GM12878 (cell line): ENCODE measurements at regions not wholly inside any gene's neighbourhood (a gene's known extent, or its start where the extent isn't known, plus 50 kb on each side); places are given as distances from the start of the nearest gene placed in this dataset.

Experiments used
- ATAC-seq: fragments of 200-7000 bp; cut with Tn5 transposase; 3 replicates; pipeline ENCODE4 v1.9.1; 2020; ENCODE audit warnings: mild to moderate bottlenecking, moderate library complexity
- BruUV-seq: library from RNA; stranded (reverse); fragments of 400-500 nt; replicated peaks from 2 replicates; lab custom pipeline; 2021; lab: Mats Ljungman, UMichigan
- CTCF ChIA-PET: fragments of 300-600 bp; sonication (Branson Sonifier 250); formaldehyde crosslinking; extraction: SDS; loops from one replicate; lab custom pipeline; 2021; ENCODE audit warnings: inconsistent platforms; lab: Yijun Ruan, JAX
- POLR2A ChIA-PET: fragments of 350-600 bp; formaldehyde crosslinking; extraction: SDS; loops from one replicate; lab custom pipeline; 2021; ENCODE audit warnings: inconsistent platforms; lab: Charles Lee
- RAD21 ChIA-PET: fragments of 300-600 bp; sonication (Branson Sonifier 250); formaldehyde crosslinking; loops from one replicate; lab custom pipeline; 2023; ENCODE audit warnings: antibody characterized with exemption; ENCODE audit not compliant: unreplicated experiment; lab: Charles Lee
- SMC1A ChIA-PET: fragments of 300-600 bp; sonication (Branson Sonifier 250); formaldehyde crosslinking; loops from one replicate; lab custom pipeline; 2023; ENCODE audit not compliant: unreplicated experiment, uncharacterized antibody; lab: Charles Lee
- DNase-seq: peaks from one replicate; pipeline ENCODE4 v3.0.0-alpha.2; 2011; ENCODE audit warnings: low read depth, low spot score
- FAIRE-seq: peaks from 3 replicates; lab custom pipeline; 2011; peaks lifted over from hg19 to GRCh38; lab: Jason Lieb, UNC
- H2AFZ ChIP-seq: 2 replicates; pipeline ENCODE4 v1.6.0; 2011; ENCODE audit warnings: low read depth, low read length, control low read depth; ENCODE audit not compliant: control insufficient read depth
- H3K27ac ChIP-seq: 2 replicates; pipeline ENCODE4 v1.5.1; 2011; ENCODE audit warnings: control low read depth; ENCODE audit not compliant: control insufficient read depth, insufficient read depth
- H3K27me3 ChIP-seq, 2 experiments: replicated peaks in 1 of 2; 2 replicates each; pipeline versions ENCODE4 v1.6.0 to v1.6.1; 2011; ENCODE audit warnings: low read length in 1 of 2; ENCODE audit not compliant: control insufficient read depth in 2 of 2, insufficient read depth in 2 of 2
- H3K36me3 ChIP-seq, 2 experiments: 2 replicates each; pipeline ENCODE4 v1.5.1; 2011; ENCODE audit warnings: low read length in 1 of 2; ENCODE audit not compliant: control insufficient read depth in 2 of 2, insufficient read depth in 2 of 2
- H3K4me1 ChIP-seq: 2 replicates; pipeline ENCODE4 v1.6.1; 2011; ENCODE audit warnings: mild to moderate bottlenecking, low read length, moderate library complexity, mixed read lengths; ENCODE audit not compliant: control insufficient read depth, insufficient read depth
- H3K4me2 ChIP-seq: 2 replicates; pipeline ENCODE4 v1.6.0; 2011; ENCODE audit warnings: control low read depth; ENCODE audit not compliant: control insufficient read depth, insufficient read depth
- H3K4me3 ChIP-seq: fragments of 200-600 bp; sonication (generic); 2 replicates; pipeline ENCODE4 v1.5.1; 2016
- H3K79me2 ChIP-seq: 2 replicates; pipeline ENCODE4 v1.6.0; 2011; ENCODE audit warnings: low read length; ENCODE audit not compliant: control insufficient read depth, insufficient read depth
- H3K9ac ChIP-seq: 2 replicates; pipeline ENCODE4 v1.8.0; 2011; ENCODE audit warnings: low read length, control low read depth, mixed read lengths; ENCODE audit not compliant: control insufficient read depth, insufficient read depth
- H3K9me3 ChIP-seq: replicated peaks from 3 replicates; pipeline ENCODE4 v1.5.1; 2011; ENCODE audit warnings: mild to moderate bottlenecking, low read length; ENCODE audit not compliant: control insufficient read depth, insufficient read depth
- H4K20me1 ChIP-seq: 2 replicates; pipeline ENCODE4 v1.6.0; 2011; ENCODE audit not compliant: control insufficient read depth, insufficient read depth
- BCL11A ChIP-seq: IDR thresholded peaks from 2 replicates; pipeline ENCODE4 v1.6.1; 2011; ENCODE audit warnings: low read depth, low read length
- EZH2 ChIP-seq: IDR thresholded peaks from 2 replicates; pipeline ENCODE4 v1.6.1; 2012; ENCODE audit warnings: low read depth, mild to moderate bottlenecking, control low read depth, inconsistent platforms, low read length, borderline replicate concordance; ENCODE audit not compliant: control insufficient read depth
- HDGF ChIP-seq: fragments of 450-650 bp; IDR thresholded peaks from 2 replicates; pipeline ENCODE4 v1.6.1; 2016; ENCODE audit warnings: antibody characterized with exemption
- MTA3 ChIP-seq: IDR thresholded peaks from 2 replicates; pipeline ENCODE4 v1.6.1; 2012; ENCODE audit warnings: low read length, inconsistent platforms, borderline replicate concordance
- NFIC ChIP-seq: IDR thresholded peaks from 2 replicates; pipeline ENCODE4 v1.6.1; 2012; ENCODE audit warnings: low read depth, mild to moderate bottlenecking, inconsistent platforms, low read length, moderate library complexity
- PML ChIP-seq: IDR thresholded peaks from 2 replicates; pipeline ENCODE4 v1.6.1; 2012; ENCODE audit warnings: low read length, inconsistent platforms
- SMC3 ChIP-seq: IDR thresholded peaks from 2 replicates; pipeline ENCODE4 v1.6.1; 2011; ENCODE audit warnings: low read length, improper control_type of control experiment, borderline replicate concordance
- STAT1 ChIP-seq: fragments of 450-650 bp; conservative IDR thresholded peaks from 2 replicates; pipeline ENCODE4 v1.6.1; 2014; ENCODE audit warnings: antibody characterized with exemption, mild to moderate bottlenecking
- WRNIP1 ChIP-seq: IDR thresholded peaks from 2 replicates; pipeline ENCODE4 v1.6.1; 2011; ENCODE audit warnings: low read depth, low read length, improper control_type of control experiment, borderline replicate concordance
- ZNF384 ChIP-seq: IDR thresholded peaks from 2 replicates; pipeline ENCODE4 v1.6.1; 2012; ENCODE audit warnings: low read depth, mild to moderate bottlenecking, low read length, improper control_type of control experiment, borderline replicate concordance
- ZNF622 ChIP-seq: fragments of 450-650 bp; IDR thresholded peaks from 2 replicates; pipeline ENCODE4 v1.6.1; 2017; ENCODE audit warnings: mild to moderate bottlenecking, inconsistent platforms
- WGBS: methylation state at CpG from one replicate; pipeline ENCODE4 v1.1.6; 2016; ENCODE audit warnings: low lambda C conversion rate; ENCODE audit not compliant: insufficient replicate concordance, insufficient coverage; ENCODE audit errors: missing lambda C conversion rate; 5-methylcytosine and 5-hydroxymethylcytosine counted together
- in situ Hi-C: fragments of 300-500 bp; cut with MboI; formaldehyde crosslinking; loops from 9 replicates; pipeline ENCODE4 v1.14.3; 2018; ENCODE audit warnings: mixed read lengths
- intact Hi-C: fragments of 100-400 bp; cut with micrococcal nuclease; formaldehyde crosslinking; loops from one replicate; pipeline ENCODE4 v1.14.2; 2022; ENCODE audit not compliant: unreplicated experiment
- TF ChIP-seq, protein P1 (sequence below): IDR thresholded peaks from 2 replicates; pipeline ENCODE4 v1.6.1; 2012; ENCODE audit warnings: low read depth, low read length, improper control_type of control experiment
- TF ChIP-seq, protein P2 (sequence below): fragments of 150-350 bp; IDR thresholded peaks from 2 replicates; pipeline ENCODE4 v1.6.1; 2016; ENCODE audit warnings: low read depth, low read length
- TF ChIP-seq, protein P3 (sequence below): fragments of 450-650 bp; conservative IDR thresholded peaks from 2 replicates; pipeline ENCODE4 v1.6.1; 2017; ENCODE audit warnings: mild to moderate bottlenecking, moderate library complexity

DNA sequence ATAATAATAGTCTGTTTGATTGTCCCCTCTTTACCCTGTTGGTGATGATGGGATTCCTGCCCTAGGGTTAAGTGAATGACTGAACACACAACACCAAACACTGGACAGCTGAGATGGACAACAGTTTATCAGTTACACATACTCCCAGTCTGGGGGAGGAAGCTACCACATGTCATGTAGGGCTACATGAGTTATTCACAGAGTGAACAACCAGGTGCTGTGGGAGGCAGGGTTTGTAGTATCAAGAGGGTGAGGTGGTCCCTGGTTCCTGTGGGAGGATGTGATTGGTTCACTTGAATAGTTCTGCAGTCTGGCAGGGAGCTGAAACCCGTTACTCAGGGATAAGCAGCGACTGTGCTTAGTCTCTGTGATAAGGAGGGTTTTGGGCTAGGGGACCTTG is 88.8 kb upstream of the AP1S2 start:
- ChIA-PET SMC1A (interaction anchor here (0.6 kb wide), 1 partner anchor 130 kb away, joined by 3 read pairs; no protein-coding TSS in a partner anchor), POLR2A (no interaction called here), CTCF (interaction anchor here (0.6 kb wide), 1 partner anchor 9 kb away, joined by 3 read pairs; no protein-coding TSS in a partner anchor), RAD21 (no interaction called here)
- H3K9me3 ChIP-seq = no peaks in the 10 kb centered on the region
- no peaks in the 10 kb centered on the region for H3K36me3 ChIP-seq
- no peak overlapping the region for H3K4me3 ChIP-seq
- no peaks in the 10 kb centered on the region; a peak in 1 of 4 replicates for H3K27me3 ChIP-seq
- ATAC-seq = no peak
- no peak overlapping the region for H2AFZ ChIP-seq
- H3K4me1 ChIP-seq = no peaks in the 10 kb centered on the region
- no peaks in the 10 kb centered on the region for H4K20me1 ChIP-seq
- no peak overlapping the region for H3K27ac ChIP-seq
- BruUV-seq = no TSS peak
- H3K4me2 ChIP-seq = no peak overlapping the region
- H3K79me2 ChIP-seq = no peaks in the 10 kb centered on the region
- WGBS = 30% methylated on average over 2 of the region's 2 CpGs
- peak; percentile 44 for FAIRE-seq
- TF ChIP-seq HDGF = no peak
- TF ChIP-seq ZNF622 = no peak
- no peak for TF ChIP-seq PML
- TF ChIP-seq WRNIP1 = no peak
- TF ChIP-seq STAT1 = no peak
- TF ChIP-seq SMC3 = no peak
- TF ChIP-seq MTA3 = no peak
- TF ChIP-seq, protein P1, sequence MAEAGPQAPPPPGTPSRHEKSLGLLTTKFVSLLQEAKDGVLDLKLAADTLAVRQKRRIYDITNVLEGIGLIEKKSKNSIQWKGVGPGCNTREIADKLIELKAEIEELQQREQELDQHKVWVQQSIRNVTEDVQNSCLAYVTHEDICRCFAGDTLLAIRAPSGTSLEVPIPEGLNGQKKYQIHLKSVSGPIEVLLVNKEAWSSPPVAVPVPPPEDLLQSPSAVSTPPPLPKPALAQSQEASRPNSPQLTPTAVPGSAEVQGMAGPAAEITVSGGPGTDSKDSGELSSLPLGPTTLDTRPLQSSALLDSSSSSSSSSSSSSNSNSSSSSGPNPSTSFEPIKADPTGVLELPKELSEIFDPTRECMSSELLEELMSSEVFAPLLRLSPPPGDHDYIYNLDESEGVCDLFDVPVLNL = no peak
- no peak for TF ChIP-seq BCL11A
- TF ChIP-seq EZH2 = no peak
- no peak for TF ChIP-seq NFIC
- no peak for TF ChIP-seq ZNF384
- TF ChIP-seq, protein P2, sequence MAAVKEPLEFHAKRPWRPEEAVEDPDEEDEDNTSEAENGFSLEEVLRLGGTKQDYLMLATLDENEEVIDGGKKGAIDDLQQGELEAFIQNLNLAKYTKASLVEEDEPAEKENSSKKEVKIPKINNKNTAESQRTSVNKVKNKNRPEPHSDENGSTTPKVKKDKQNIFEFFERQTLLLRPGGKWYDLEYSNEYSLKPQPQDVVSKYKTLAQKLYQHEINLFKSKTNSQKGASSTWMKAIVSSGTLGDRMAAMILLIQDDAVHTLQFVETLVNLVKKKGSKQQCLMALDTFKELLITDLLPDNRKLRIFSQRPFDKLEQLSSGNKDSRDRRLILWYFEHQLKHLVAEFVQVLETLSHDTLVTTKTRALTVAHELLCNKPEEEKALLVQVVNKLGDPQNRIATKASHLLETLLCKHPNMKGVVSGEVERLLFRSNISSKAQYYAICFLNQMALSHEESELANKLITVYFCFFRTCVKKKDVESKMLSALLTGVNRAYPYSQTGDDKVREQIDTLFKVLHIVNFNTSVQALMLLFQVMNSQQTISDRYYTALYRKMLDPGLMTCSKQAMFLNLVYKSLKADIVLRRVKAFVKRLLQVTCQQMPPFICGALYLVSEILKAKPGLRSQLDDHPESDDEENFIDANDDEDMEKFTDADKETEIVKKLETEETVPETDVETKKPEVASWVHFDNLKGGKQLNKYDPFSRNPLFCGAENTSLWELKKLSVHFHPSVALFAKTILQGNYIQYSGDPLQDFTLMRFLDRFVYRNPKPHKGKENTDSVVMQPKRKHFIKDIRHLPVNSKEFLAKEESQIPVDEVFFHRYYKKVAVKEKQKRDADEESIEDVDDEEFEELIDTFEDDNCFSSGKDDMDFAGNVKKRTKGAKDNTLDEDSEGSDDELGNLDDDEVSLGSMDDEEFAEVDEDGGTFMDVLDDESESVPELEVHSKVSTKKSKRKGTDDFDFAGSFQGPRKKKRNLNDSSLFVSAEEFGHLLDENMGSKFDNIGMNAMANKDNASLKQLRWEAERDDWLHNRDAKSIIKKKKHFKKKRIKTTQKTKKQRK = no peak
- TF ChIP-seq, protein P3, sequence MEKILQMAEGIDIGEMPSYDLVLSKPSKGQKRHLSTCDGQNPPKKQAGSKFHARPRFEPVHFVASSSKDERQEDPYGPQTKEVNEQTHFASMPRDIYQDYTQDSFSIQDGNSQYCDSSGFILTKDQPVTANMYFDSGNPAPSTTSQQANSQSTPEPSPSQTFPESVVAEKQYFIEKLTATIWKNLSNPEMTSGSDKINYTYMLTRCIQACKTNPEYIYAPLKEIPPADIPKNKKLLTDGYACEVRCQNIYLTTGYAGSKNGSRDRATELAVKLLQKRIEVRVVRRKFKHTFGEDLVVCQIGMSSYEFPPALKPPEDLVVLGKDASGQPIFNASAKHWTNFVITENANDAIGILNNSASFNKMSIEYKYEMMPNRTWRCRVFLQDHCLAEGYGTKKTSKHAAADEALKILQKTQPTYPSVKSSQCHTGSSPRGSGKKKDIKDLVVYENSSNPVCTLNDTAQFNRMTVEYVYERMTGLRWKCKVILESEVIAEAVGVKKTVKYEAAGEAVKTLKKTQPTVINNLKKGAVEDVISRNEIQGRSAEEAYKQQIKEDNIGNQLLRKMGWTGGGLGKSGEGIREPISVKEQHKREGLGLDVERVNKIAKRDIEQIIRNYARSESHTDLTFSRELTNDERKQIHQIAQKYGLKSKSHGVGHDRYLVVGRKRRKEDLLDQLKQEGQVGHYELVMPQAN = no peak
- in situ Hi-C loops = no loop called here
- intact Hi-C loops = no loop called here
- no peak for DNase-seq
- no peak overlapping the region for H3K9ac ChIP-seq
